Activated naive CD4-positive, alpha-beta T cell treated with anti-CD3 and anti-CD28 coated beads, Interleukin-2, amount 50 U/mL, for 24 hours (primary cell): ENCODE measurements at regions not wholly inside any gene's neighbourhood (a gene's known extent, or its start where the extent isn't known, plus 50 kb on each side); places are given as distances from the start of the nearest gene placed in this dataset.

ENCODE experiments used
- H3K27ac Mint-ChIP-seq: one replicate; pipeline ENCODE4 v1.8.0; 2021; ENCODE audit warnings: mild to moderate bottlenecking, mixed read lengths
- H3K27me3 Mint-ChIP-seq: one replicate; pipeline ENCODE4 v1.8.0; 2021; ENCODE audit warnings: mixed read lengths
- H3K36me3 Mint-ChIP-seq: one replicate; pipeline ENCODE4 v1.8.0; 2021; ENCODE audit warnings: mixed read lengths
- H3K4me1 Mint-ChIP-seq: one replicate; pipeline ENCODE4 v1.8.0; 2021; ENCODE audit warnings: mixed read lengths
- H3K4me3 Mint-ChIP-seq: one replicate; pipeline ENCODE4 v1.8.0; 2021; ENCODE audit warnings: mild to moderate bottlenecking, mixed read lengths
- H3K9me3 Mint-ChIP-seq: one replicate; pipeline ENCODE4 v1.8.0; 2021; ENCODE audit warnings: mixed read lengths

GRCh38 chr7:86961686-86962085 is 97.8 kb downstream of the ELAPOR2 start:
- Mint-ChIP-seq H3K27me3 (peaks cover 3% of the 10 kb centered on the region), H3K27ac (no peak overlapping the region), H3K36me3 (peaks cover 1% of the 10 kb centered on the region), H3K9me3 (no peaks in the 10 kb centered on the region), H3K4me3 (no peak overlapping the region), H3K4me1 (peaks cover 5% of the 10 kb centered on the region)

- Mint-ChIP-seq H3K27ac (no peak overlapping the region), H3K9me3 (no peaks in the 10 kb centered on the region), H3K36me3 (no peaks in the 10 kb centered on the region), H3K27me3 (peaks cover 1% of the 10 kb centered on the region), H3K4me3 (no peak overlapping the region), H3K4me1 (peaks cover 16% of the 10 kb centered on the region)
Observed at GRCh38 chr7:86958380-86958779, 101.1 kb downstream of the ELAPOR2 start.

DNA sequence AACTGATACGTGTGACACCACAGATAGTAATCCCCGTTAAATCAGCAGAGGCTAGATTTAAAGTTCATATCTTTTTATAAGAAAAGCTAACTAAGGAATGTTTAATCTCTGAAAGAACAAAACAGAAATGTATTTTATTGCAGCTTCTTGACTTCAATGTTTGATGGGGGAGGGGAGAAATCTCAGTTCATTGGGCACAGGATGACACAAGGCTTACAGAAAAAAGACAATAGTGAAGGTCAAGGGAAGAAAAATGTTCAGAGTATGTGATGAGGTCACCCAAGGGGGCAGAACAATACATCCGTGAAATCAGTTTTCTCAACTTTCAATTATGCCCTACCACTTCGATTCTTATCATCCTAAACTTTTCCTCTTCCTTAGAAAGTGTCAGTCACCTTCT is 102.9 kb downstream of the ELAPOR2 start:
- Mint-ChIP-seq H3K4me1 (peaks cover 16% of the 10 kb centered on the region), H3K36me3 (no peaks in the 10 kb centered on the region), H3K9me3 (no peaks in the 10 kb centered on the region), H3K27ac (no peak overlapping the region), H3K27me3 (peaks cover 1% of the 10 kb centered on the region), H3K4me3 (no peak overlapping the region)

- Mint-ChIP-seq H3K27ac (no peak overlapping the region), H3K4me1 (peaks cover 16% of the 10 kb centered on the region), H3K4me3 (no peak overlapping the region), H3K9me3 (no peaks in the 10 kb centered on the region), H3K27me3 (no peaks in the 10 kb centered on the region), H3K36me3 (no peaks in the 10 kb centered on the region)
Observed at GRCh38 chr7:86955895-86956503, 103.5 kb downstream of the ELAPOR2 start.

GRCh38 chr7:86954971-86955370 is 104.5 kb downstream of the ELAPOR2 start:
- H3K27me3 Mint-ChIP-seq = no peaks in the 10 kb centered on the region
- H3K4me3 Mint-ChIP-seq = no peak overlapping the region
- H3K4me1 Mint-ChIP-seq = peaks cover 16% of the 10 kb centered on the region
- H3K27ac Mint-ChIP-seq = no peak overlapping the region
- no peaks in the 10 kb centered on the region for H3K36me3 Mint-ChIP-seq
- no peaks in the 10 kb centered on the region for H3K9me3 Mint-ChIP-seq

GRCh38 chr7:86953653-86954336 is 105.7 kb downstream of the ELAPOR2 start:
- no peaks in the 10 kb centered on the region for H3K9me3 Mint-ChIP-seq
- no peaks in the 10 kb centered on the region for H3K27me3 Mint-ChIP-seq
- H3K27ac Mint-ChIP-seq = no peak overlapping the region
- H3K4me3 Mint-ChIP-seq = no peak overlapping the region
- H3K36me3 Mint-ChIP-seq = no peaks in the 10 kb centered on the region
- peaks cover 16% of the 10 kb centered on the region for H3K4me1 Mint-ChIP-seq

GRCh38 chr7:86953219-86953618 is 106.2 kb downstream of the ELAPOR2 start:
- Mint-ChIP-seq H3K4me1 (peaks cover 16% of the 10 kb centered on the region), H3K9me3 (no peaks in the 10 kb centered on the region), H3K27me3 (no peaks in the 10 kb centered on the region), H3K27ac (no peak overlapping the region), H3K4me3 (no peak overlapping the region), H3K36me3 (no peaks in the 10 kb centered on the region)

- Mint-ChIP-seq H3K36me3 (no peaks in the 10 kb centered on the region), H3K9me3 (no peaks in the 10 kb centered on the region), H3K27me3 (no peaks in the 10 kb centered on the region), H3K4me3 (no peak overlapping the region), H3K27ac (no peak overlapping the region), H3K4me1 (peaks cover 13% of the 10 kb centered on the region)
Observed at GRCh38 chr7:86951895-86952294, 107.6 kb downstream of the ELAPOR2 start.

DNA sequence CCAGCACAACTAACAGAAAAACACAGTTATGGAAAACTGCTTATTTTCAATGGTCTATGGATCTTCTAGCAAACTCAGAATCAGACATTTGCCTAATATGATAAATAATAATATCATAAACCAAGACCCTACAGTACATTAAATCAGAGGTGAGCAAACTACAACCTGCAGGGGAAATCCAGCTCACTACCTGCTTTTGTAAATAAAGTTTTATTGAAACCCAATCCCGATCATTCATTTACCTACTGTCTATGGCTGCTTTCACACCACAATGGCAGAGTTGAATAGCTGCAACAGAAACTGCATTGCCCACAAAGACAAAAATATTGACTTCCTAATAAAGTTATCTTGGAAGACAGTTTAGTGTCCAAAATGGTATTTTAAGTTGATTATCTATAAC is 108.5 kb downstream of the ELAPOR2 start:
- H3K27ac Mint-ChIP-seq = no peak overlapping the region
- no peak overlapping the region for H3K4me3 Mint-ChIP-seq
- H3K27me3 Mint-ChIP-seq = peaks cover 2% of the 10 kb centered on the region
- peaks cover 4% of the 10 kb centered on the region for H3K4me1 Mint-ChIP-seq
- H3K9me3 Mint-ChIP-seq = no peaks in the 10 kb centered on the region
- H3K36me3 Mint-ChIP-seq = no peaks in the 10 kb centered on the region

DNA sequence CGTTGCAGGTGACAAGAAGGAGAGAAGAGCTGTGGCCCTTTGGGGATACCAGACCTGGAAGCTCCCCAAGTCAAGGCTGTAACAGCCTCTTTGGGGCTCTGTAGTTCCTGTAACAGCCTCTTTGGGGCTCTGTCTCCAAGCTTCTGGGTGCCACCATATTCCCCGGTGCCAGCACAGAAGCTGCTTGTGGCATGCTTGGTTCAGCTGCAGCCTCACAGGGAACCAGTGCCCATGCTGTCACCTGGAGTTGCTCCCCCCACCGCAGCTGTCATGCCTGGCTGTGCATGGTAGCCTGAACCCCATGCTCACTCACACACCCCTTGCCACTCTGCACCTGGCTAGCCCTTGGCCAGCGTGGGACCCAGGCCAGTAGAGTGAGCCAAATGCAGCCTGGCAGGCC is 109.1 kb downstream of the ELAPOR2 start:
- H3K4me3 Mint-ChIP-seq = no peak overlapping the region
- H3K36me3 Mint-ChIP-seq = no peaks in the 10 kb centered on the region
- no peaks in the 10 kb centered on the region for H3K4me1 Mint-ChIP-seq
- H3K9me3 Mint-ChIP-seq = no peaks in the 10 kb centered on the region
- no peak overlapping the region for H3K27ac Mint-ChIP-seq
- H3K27me3 Mint-ChIP-seq = peaks cover 2% of the 10 kb centered on the region

GRCh38 chr7:86949779-86950260 is 109.6 kb downstream of the ELAPOR2 start:
- Mint-ChIP-seq H3K27ac (no peak overlapping the region), H3K4me3 (no peak overlapping the region), H3K9me3 (no peaks in the 10 kb centered on the region), H3K27me3 (peaks cover 2% of the 10 kb centered on the region), H3K36me3 (no peaks in the 10 kb centered on the region), H3K4me1 (no peaks in the 10 kb centered on the region)

GRCh38 chr7:86949052-86949778 is 110.2 kb downstream of the ELAPOR2 start:
- Mint-ChIP-seq H3K4me3 (no peak overlapping the region), H3K27ac (no peak overlapping the region), H3K27me3 (peaks cover 2% of the 10 kb centered on the region), H3K9me3 (no peaks in the 10 kb centered on the region), H3K36me3 (no peaks in the 10 kb centered on the region), H3K4me1 (no peaks in the 10 kb centered on the region)

DNA sequence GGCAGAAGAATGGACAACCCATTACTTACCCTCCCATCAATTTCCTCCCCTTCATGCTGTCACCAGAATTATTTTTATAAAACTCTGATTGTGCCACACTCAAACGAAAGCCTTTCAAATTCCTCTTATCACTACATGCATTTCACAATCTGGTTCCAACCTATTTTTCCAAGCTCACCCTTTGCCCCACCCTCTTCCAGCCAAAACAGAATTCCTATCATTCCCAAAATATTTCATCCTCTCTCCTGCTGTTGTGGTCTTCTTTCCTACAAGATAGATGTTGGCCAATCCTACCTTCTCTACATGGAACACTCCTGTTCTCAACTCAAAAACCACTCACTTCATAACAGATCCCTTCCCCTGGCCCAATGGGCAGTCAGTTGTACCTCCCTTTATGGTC is 111.5 kb downstream of the ELAPOR2 start:
- peaks cover 2% of the 10 kb centered on the region for H3K27me3 Mint-ChIP-seq
- no peak overlapping the region for H3K4me3 Mint-ChIP-seq
- H3K4me1 Mint-ChIP-seq = no peaks in the 10 kb centered on the region
- no peaks in the 10 kb centered on the region for H3K9me3 Mint-ChIP-seq
- no peaks in the 10 kb centered on the region for H3K36me3 Mint-ChIP-seq
- H3K27ac Mint-ChIP-seq = no peak overlapping the region

- Mint-ChIP-seq H3K27ac (no peak overlapping the region), H3K36me3 (no peaks in the 10 kb centered on the region), H3K4me1 (peaks cover 3% of the 10 kb centered on the region), H3K27me3 (peaks cover 2% of the 10 kb centered on the region), H3K4me3 (no peak overlapping the region), H3K9me3 (no peaks in the 10 kb centered on the region)
Observed at GRCh38 chr7:86943447-86943846, 116.0 kb downstream of the ELAPOR2 start.

DNA sequence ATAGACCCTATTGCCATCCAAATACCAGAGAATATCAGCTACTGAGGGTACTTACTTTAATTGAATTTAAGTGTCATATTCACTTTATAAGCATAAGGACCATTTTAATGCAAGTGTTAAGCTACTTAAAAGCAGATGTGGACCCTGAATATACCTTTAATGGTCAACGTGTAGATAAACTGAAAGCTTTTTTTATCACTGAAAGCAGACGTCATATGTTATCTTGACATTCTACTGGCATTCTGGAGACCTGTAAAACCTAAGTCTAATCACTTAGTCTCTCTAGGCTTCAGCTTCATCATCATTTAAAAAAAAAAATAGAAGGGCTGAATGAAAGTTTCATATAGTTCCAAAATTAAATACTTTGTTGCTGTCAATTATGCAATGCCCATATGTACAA is 116.5 kb downstream of the ELAPOR2 start:
- Mint-ChIP-seq H3K4me1 (peaks cover 3% of the 10 kb centered on the region), H3K27me3 (peaks cover 2% of the 10 kb centered on the region), H3K36me3 (no peaks in the 10 kb centered on the region), H3K9me3 (no peaks in the 10 kb centered on the region), H3K27ac (no peak overlapping the region), H3K4me3 (no peak overlapping the region)

DNA sequence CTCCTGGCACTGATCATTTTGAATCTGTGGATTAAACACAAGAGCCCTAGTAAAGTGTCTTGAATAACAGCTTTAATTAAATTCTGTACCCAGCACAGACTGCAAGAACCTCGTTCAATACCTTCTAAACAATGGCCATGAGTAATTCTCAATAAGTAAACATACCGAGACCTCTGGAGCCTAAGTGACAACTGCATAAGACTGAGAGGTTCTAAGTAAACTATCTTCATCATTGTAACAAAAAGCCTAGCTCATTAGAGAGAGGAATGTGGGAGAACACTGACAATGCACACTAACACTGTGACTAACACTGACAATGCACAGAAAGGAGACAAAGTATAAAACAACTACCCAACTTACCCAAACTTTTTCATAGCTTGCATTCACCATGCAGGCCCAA is 117.4 kb downstream of the ELAPOR2 start:
- no peaks in the 10 kb centered on the region for H3K9me3 Mint-ChIP-seq
- no peaks in the 10 kb centered on the region for H3K36me3 Mint-ChIP-seq
- H3K4me3 Mint-ChIP-seq = no peak overlapping the region
- no peak overlapping the region for H3K27ac Mint-ChIP-seq
- H3K4me1 Mint-ChIP-seq = peaks cover 3% of the 10 kb centered on the region
- H3K27me3 Mint-ChIP-seq = peaks cover 2% of the 10 kb centered on the region
